ENCODE measurements at regions not wholly inside any gene's neighbourhood (a gene's known extent, or its start where the extent isn't known, plus 50 kb on each side); places are given as distances from the start of the nearest gene placed in this dataset.

GRCh38 chr17:70901870-70902269 is 732.5 kb downstream of the KCNJ2 start:
- H3K36me3 ChIP-seq: no peaks in the 10 kb centered on the region
- TF ChIP-seq POLR2A (IDR thresholded peaks at IDR 0.05): no peak
- TF ChIP-seq CTCF (IDR thresholded peaks at IDR 0.05): no peak
- no peaks in the 10 kb centered on the region for H3K4me1 ChIP-seq
- H3K27ac ChIP-seq: no peak overlapping the region
- no peak overlapping the region for H3K4me3 ChIP-seq
- no peak for DNase-seq
- no peaks in the 10 kb centered on the region for H3K27me3 ChIP-seq
- no peaks in the 10 kb centered on the region for H3K9me3 ChIP-seq

- no peak overlapping the region for H3K27ac ChIP-seq
- H3K4me1 ChIP-seq: no peaks in the 10 kb centered on the region
- no peaks in the 10 kb centered on the region for H3K36me3 ChIP-seq
- no peak for DNase-seq
- H3K27me3 ChIP-seq: no peaks in the 10 kb centered on the region
- H3K4me3 ChIP-seq: no peak overlapping the region
- no peaks in the 10 kb centered on the region for H3K9me3 ChIP-seq
- TF ChIP-seq CTCF (IDR thresholded peaks at IDR 0.05) (no peak), POLR2A (IDR thresholded peaks at IDR 0.05) (no peak)
Observed at GRCh38 chr17:70905796-70906195, 736.5 kb downstream of the KCNJ2 start.

- no peak for DNase-seq
- Histone ChIP-seq H3K4me1 (no peaks in the 10 kb centered on the region), H3K9me3 (no peaks in the 10 kb centered on the region), H3K27ac (no peak overlapping the region), H3K27me3 (no peaks in the 10 kb centered on the region), H3K4me3 (no peak overlapping the region), H3K36me3 (no peaks in the 10 kb centered on the region)
- no peak for TF ChIP-seq CTCF (IDR thresholded peaks at IDR 0.05)
- TF ChIP-seq POLR2A (IDR thresholded peaks at IDR 0.05): no peak
Observed at GRCh38 chr17:70906808-70907207, 737.5 kb downstream of the KCNJ2 start.

GRCh38 chr17:70912716-70913485 is 743.6 kb downstream of the KCNJ2 start:
- Histone ChIP-seq H3K27ac (no peak overlapping the region), H3K9me3 (no peaks in the 10 kb centered on the region), H3K4me3 (no peak overlapping the region), H3K4me1 (no peaks in the 10 kb centered on the region), H3K27me3 (no peaks in the 10 kb centered on the region), H3K36me3 (no peaks in the 10 kb centered on the region)
- TF ChIP-seq CTCF (IDR thresholded peaks at IDR 0.05) (no peak), POLR2A (IDR thresholded peaks at IDR 0.05) (no peak)
- no peak for DNase-seq

GRCh38 chr17:70916469-70916868 is 747.1 kb downstream of the KCNJ2 start:
- H3K4me1 ChIP-seq: no peaks in the 10 kb centered on the region
- no peak overlapping the region for H3K27ac ChIP-seq
- no peaks in the 10 kb centered on the region for H3K9me3 ChIP-seq
- no peak for TF ChIP-seq POLR2A (IDR thresholded peaks at IDR 0.05)
- no peak for TF ChIP-seq CTCF (IDR thresholded peaks at IDR 0.05)
- no peaks in the 10 kb centered on the region for H3K27me3 ChIP-seq
- no peaks in the 10 kb centered on the region for H3K36me3 ChIP-seq
- no peak overlapping the region for H3K4me3 ChIP-seq
- no peak for DNase-seq

All from Peyer's patch (tissue), 4 donors.